GM20431 (cell line): ENCODE measurements at regions not wholly inside any gene's neighbourhood (a gene's known extent, or its start where the extent isn't known, plus 50 kb on each side); places are given as distances from the start of the nearest gene placed in this dataset.

ENCODE experiments used
- in situ Hi-C: fragments of 300-500 bp; cut with MseI, MboI; formaldehyde crosslinking; loops from one replicate; pipeline ENCODE4 v1.15.0; 2020; ENCODE audit warnings: low sequenced_read_pairs; ENCODE audit not compliant: unreplicated experiment

DNA sequence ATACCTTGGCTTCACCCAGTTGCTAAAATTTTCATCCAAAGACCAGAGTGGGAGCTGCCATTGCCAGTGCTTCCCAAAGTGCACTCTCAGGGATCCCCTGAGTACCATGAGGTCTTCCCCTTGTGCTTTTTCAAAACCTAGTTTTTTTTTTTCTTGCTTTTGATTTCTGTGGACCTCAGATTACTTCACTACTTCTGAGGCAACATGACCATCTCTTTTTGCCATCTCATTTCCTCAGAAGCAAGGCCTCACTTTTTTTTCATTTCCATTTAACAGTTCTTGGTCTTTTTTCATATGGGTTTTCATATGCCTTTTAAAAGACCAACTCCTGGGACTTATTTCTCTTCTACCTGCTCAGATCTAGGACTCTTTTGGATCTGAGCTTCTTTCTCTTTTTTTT is 64.1 kb upstream of the MMS22L start:
- in situ Hi-C loops: no loop called here

DNA sequence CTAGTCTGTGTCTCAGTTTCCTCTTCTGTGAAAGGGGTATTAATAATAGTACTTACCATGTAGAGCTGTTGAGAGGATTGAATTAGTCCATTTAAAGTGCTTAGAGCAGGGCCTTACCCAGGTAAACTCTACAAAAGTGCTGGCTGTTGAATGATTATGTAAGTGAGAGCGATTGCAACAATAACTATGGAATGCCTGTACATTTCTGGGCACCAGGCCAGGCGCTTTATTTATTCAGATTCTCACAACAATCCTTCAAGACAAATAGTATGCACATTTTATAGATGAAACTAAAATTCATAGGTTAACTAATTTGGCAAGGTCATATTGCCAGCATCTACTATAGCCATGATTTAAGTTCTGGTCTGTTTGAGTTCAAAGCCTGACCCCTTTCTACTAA is 78.3 kb upstream of the MMS22L start:
- in situ Hi-C loops: no loop called here

DNA sequence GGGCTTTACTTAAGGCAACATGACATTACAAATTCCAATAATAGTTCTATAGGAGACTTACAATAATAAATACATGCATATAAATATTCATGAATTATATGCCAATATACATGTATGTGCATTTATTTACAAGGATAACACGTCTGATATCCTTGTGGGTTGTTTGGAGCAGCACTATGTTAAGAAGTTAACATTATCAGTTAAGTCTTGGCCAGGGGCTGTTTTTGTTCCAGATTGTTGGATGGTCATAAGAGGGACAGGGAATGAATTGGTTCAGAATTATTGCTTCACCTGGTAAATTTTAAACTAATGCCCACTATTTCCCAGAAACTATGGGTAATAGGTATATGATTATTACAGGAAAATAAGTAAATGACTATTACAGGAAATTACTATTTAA is 81.3 kb upstream of the MMS22L start:
- in situ Hi-C loops: no loop called here

DNA sequence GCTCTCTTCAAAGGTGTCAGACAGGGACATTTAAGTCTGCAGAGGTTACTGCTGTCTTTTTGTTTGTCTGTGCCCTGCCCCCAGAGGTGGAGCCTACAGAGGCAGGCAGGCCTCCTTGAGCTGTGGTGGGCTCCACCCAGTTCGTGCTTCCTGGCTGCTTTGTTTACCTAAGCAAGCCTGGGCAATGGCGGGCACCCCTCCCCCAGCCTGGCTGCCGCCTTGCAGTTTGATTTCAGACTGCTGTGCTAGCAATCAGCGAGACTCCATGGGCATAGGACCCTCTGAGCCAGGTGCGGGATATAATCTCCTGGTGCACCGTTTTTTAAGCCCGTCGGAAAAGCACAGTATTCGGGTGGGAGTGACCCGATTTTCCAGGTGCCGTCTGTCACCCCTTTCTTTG is 99.1 kb upstream of the MMS22L start:
- in situ Hi-C loops: loop anchor here (25.0 kb wide), 2 partner anchors 195 to 295 kb away; no protein-coding TSS in a partner anchor

DNA sequence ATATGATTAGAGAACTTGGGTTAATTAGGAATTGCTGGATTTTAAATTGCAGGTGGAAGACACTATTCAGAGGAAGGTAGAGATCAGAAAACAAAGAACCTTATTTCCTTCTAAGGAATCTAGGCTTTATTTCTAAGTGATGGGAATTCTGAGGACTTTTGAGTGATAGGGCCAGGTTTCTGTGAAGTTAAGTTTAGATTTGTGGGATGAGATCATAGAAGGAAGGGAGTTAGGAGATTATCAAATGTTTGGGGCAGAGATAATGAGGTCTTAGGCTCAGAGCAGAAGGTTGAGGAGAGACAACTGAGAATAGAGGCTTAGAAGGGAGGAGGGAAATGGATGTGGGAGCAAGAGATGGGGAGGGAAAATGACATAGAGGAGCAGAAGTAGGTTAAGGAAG is 109.7 kb upstream of the MMS22L start:
- in situ Hi-C loops: loop anchor here (25.0 kb wide), 2 partner anchors 205 to 305 kb away; no protein-coding TSS in a partner anchor

DNA sequence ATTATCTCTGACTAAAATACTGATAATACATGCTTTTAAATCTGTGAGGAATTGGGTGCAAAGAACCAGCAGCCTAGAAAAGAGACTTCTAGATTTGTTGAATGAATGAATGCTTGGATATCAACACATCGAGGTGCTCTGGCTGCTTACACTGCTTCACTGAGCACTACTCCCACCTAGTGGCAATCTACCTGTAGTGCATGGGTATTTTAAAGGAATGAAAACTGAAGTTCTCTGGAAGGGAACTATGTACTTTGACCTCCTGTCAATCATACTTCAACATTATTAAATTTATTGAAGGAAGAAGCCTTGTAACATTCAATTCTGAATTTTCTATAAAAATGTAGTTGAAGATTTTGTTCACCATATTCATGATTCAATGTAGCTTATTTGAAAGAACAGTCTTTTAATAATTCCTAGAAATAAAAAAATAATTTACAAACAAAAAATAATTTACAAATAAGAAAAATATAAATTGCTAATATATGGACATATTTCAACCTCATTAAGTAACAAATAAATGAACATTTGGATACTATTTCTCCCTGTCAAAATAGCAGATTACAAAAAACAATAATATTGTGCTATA is 111.2 kb upstream of the MMS22L start:
- in situ Hi-C loops: loop anchor here (25.0 kb wide), 2 partner anchors 207 to 307 kb away; no protein-coding TSS in a partner anchor

DNA sequence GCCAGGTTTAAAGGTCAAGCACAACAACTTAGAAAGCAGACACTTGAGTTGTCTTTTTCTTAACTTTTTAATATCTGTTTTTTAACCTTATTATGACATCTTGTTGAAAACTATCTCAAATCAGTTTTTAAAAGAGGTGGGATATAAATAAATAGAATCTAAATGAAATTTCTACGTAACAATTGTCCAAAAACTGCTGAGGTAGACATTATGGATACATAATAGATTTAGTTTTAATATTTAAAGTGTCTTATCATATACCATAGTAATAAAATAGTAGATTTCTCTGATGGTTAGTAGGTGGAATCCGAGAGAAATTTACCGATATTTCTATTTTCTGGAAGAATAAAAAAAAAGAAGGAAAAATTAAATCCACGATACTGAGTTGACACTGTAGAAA is 113.9 kb upstream of the MMS22L start:
- in situ Hi-C loops: loop anchor here (25.0 kb wide), 2 partner anchors 210 to 310 kb away; no protein-coding TSS in a partner anchor

DNA sequence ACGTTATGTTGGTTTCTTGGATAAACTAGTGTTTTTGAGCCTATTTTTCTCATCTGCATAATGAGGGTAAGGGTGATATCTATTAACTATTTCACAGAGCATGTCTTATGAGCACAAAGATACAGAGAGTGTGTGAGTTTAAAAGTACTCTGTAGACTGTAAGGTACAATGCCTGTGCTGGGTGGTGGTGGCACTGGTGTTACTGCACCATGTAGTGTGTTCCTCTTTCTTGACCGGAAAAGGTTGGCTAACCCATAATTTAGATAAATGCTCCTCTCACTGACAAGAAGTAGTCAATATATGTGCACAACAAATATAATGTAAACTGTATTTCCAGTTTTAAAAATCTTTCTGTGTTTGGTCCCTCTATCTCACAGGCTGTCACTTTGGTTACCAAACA is 116.2 kb upstream of the MMS22L start:
- in situ Hi-C loops: loop anchor here (25.0 kb wide), 2 partner anchors 212 to 312 kb away; no protein-coding TSS in a partner anchor

DNA sequence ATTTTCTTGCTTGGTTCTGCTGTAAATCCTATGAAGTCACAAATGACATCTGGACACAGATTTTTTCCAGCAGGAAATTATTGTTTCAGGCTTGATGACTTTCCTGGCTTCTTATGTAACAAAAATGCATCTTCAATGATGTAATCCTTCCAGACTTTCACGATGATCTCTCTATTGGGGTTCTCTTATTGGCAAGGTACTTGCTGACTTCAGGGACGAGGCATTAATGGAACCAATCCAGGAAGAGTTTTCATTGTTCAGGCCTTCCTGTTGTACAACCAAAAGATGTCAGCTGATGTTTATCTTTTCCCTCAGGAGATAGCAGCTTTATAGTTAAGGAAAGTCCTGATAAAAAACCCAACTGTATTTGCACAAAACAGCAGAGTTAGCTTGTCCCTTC is 118.5 kb upstream of the MMS22L start:
- in situ Hi-C loops: no loop called here

DNA sequence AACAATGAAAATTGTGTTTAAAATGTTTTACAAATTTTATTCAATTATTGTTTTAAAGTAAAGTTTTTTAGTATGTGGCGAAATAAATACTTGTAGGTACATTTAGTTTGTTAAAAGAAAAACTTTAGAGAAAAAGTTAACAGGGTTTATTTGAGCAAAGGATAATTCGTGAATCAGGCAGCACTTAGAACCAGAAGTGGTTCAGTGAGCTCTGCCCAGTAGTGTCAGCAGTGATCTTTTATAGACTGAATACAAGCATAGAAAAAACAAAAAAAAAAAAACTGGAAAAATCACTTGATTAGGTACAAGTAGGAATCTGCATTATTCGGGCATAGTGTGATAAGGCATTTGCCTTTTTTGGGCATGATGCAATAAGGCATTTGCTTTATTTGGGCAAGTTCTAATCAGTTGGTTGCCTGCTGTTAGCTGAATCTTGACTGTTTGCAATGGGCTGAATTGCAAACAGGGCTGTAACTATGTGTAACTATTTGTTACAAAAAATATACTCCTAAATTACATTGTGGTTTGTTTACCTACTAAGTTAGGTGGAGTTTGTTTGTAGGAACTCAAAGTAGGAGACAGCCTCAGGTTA is 122.9 kb upstream of the MMS22L start:
- in situ Hi-C loops: no loop called here

DNA sequence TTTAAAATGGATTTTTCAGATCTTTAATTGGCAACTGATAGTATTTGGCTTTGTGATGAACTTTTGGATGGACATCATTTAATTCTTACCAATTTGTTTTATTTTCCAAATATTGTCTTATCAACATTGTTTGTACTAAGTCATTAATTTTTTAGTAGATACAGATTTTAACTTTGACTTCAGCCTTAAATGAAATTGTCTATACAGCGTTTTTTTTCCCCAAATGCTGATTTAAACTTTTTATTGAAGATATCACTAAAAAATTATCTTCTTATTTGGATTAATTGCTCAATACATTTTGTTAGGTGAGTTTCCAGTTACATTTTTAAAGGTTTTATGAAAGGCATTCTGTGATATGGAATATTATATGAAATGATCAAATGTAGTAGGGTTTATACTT is 123.6 kb upstream of the MMS22L start:
- in situ Hi-C loops: no loop called here

DNA sequence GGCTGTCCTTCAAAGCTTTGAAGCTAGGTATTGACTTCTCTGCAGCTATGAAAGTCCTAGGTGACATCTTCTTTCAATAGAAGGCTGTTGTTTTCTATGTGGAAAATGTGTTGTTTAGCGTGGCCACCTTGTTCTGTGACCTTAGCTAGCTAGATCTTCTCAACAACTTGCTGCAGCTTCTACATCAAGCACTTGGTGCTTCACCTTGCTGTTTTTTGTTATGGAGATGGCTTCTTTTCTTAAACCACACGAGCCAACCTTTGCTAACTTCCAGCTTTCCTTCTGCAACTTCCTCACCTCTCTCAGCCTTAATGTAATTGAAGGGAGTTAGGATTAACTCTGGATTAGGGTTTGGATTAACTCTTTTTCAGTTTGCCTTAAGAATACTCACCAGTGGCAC is 128.6 kb upstream of the MMS22L start:
- in situ Hi-C loops: no loop called here

DNA sequence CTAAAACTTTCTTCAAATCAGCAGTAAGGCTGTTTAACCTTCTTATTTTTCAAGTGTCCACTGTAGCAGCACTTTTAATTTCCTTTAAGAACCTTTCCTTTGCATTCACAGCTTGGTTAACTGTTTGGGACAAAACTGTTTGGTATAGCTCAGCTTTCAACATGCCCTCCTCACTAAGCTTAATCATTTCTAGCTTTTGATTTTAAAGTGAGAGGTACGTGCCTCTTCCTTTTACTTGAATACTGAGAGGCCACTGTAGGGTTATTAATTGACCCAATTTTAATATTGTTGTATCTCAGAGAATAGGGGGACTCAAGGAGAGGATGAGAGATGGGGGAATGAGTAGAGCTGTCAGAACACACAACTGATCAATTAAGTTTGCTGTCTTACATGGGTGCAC is 129.5 kb upstream of the MMS22L start:
- in situ Hi-C loops: no loop called here

DNA sequence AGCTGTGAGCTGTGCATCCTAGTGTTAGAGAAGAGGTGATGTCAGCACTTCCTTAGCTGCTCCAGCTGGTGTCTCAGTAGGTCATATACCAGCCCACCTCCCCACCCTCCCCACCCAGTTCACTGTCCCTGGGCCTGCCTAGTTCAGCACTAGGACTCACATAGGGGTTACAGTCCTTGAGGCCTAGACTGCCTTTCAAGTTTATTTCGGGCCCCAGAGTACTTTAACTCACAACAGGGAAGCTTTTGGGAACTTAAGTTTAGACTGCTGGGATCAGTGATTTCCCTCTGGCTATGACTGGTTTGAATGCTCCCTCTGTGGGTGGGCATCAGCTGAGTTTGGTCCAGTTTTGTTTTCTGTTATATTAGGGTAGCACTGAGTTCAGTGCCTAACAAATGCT is 139.2 kb upstream of the MMS22L start:
- in situ Hi-C loops: no loop called here

DNA sequence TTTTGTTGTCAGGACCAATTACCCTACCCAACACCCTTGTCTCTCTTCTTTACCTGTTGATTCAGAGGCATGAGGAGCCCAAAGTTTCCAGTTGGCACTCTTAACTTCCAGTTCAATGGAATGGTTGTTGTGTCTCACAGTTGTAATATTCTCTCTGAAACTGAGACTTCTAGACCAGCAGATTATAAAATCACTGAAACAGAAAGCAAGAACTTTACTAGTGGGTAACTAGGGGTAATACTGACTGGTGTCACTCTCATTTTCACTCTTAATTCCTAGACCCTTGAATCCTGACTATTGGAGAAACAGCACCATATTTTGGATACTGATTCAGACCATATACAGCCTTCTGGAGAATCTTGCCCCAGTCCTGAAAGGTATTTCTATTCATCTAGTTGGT is 140.2 kb upstream of the MMS22L start:
- in situ Hi-C loops: no loop called here

DNA sequence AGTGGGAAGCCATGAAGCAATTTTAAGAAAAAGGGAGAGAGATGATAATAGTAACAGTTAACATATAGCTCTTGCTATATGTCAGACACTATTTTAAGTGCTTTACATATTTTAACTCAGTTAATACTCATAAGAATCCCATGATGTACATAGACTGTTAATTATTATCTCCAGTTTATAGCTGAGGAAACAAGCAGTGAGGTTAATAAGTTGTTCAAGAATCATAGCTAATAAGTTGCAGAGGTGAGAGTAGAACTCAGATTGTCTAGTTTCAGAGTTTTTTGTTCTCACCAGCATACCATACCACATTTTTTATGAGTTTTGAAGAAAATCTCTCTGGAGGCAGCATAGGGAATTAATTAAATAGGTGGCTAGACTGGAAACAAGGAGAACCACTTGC is 144.6 kb upstream of the MMS22L start:
- in situ Hi-C loops: no loop called here

DNA sequence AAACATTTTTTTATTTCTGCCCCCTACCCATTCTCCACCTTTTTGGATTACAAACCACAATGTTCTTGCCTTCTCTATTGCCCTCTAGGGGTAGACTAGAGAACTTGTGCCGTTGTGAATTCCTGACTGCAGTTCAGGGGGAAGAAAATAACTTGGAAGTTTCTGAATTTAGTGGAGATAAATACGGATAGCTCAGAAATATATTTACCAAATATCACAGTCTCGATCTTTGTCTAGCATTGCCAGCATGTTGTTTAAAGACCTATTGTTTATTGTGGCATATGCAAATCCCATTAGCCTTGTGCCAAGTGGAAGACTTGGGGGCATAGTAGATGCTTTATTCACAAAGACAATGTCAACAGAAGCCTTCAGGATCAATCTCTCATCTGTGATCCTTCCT is 154.1 kb upstream of the MMS22L start:
- in situ Hi-C loops: no loop called here

DNA sequence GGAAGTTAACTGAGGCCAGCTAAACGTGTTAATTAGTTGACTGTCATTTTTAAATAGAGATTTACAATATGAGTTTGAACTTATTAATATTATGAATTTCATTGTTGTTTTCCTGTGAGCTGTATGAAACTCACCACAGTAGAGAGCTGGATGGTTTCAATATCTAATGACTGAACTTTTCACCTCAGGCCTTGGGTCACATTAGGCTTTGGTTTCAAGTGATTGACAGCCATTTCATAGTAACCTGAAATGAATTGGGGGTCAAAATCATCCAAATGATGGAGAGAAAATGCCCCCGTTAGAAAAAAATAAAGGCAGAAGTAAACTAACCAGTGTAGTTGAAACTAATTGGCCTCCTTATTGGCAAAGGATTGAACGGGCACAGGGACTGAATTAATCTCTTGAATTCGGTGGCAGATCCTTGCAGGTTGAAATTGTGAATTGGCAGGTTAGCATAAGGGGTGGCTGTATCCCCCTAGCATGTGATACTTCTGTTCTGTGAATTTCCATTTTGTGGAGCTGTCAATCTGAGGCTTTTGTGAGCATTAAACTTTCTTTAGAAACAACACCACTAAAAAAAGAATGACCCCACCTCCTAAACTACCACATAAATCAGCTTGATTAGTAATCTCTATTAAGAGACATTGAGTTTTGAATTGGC is 155.1 kb upstream of the MMS22L start:
- in situ Hi-C loops: no loop called here

DNA sequence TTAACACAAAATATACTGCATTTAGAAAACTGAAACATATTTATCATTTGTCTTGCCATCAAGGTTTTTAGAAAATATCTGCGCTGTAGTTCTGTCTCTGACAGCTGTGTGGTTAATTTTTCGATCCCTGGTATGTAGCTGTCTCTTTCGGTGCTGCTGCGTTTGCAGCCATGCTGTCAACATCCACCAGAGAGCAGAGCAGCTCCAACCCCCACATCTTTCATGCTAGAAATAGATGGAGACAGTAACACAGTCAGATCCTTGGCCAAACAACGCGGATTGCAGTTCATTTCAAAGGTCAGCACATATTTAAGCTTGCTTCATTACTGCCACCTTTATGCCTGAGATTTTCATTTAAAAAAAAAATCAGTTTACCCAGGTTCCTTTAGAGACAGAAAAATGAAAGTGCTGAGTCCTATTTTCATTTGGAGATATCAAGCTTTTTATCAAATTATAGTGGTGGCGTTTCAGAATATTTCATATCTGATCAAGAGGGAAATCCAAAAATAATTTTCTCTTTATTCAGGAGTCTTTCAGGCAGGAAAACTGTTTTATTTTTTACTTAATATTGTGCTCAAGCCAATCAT is 157.7 kb upstream of the MMS22L start:
- in situ Hi-C loops: no loop called here

DNA sequence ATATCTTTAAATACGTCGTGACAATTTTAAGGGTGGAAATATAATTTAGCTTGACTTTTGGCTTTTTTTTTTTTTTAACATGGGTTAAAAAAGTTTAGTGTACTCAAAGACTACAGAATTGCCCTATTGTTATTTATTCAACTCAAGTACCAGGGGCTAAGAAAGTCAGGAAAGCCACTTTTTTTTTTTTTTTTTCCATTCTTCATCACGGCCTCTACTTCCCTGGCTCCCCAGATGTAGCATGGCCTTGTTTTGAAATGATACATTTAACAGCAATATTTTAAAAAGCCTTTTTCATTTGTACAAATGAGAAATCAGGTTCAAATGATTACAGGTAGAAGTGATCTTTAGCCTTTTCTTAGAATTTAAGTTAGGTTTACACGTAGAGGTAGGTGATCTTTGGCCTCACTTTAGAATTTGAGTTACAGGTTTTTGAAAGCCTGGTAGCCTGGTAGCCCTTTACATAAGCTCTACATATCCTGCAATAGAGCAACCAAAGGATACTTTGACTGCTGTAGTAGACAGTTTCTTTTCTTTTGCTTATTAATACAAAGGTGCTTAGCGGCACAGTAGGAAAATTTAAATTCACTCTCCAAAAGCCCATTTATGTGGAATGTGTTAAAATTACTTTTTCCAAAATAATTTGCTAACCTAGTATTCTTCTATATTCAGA is 160.5 kb upstream of the MMS22L start:
- in situ Hi-C loops: no loop called here

DNA sequence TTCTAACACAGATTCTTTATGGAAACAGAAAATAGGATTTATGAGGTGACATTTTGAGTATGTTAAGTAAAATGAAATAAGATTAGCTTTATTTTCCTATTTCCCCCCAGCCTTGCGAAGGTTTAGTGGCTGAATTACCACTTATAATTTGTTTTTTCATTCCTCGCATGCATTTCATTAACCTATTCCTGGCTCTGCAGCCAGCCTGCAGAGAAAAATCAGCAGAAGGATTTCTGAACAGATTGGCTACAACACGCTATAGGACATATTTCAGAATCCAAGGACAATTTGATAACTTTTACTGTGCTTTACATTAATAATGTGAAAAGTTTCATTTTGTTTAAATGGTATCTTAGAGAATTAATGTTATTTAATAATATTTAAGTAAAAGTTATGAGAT is 162.4 kb upstream of the MMS22L start:
- in situ Hi-C loops: no loop called here
